Progenitor cell of endocrine pancreas (in vitro differentiated cells): ENCODE measurements at regions not wholly inside any gene's neighbourhood (a gene's known extent, or its start where the extent isn't known, plus 50 kb on each side); places are given as distances from the start of the nearest gene placed in this dataset.
A peak's percentile ranks its signal among the peaks of the same experiment; 100 is the strongest.

Experiments
- DNase-seq: peaks from one replicate; pipeline ENCODE4 v3.0.0; 2021; ENCODE audit warnings: low spot score; ENCODE audit not compliant: unreplicated experiment
- H3K27ac Mint-ChIP-seq: 2 replicates; pipeline ENCODE4 v1.8.0; 2021; ENCODE audit warnings: mild to moderate bottlenecking, moderate library complexity, mixed read lengths
- H3K27me3 Mint-ChIP-seq: 2 replicates; pipeline ENCODE4 v1.8.0; 2021; ENCODE audit warnings: mixed read lengths
- H3K36me3 Mint-ChIP-seq: 2 replicates; pipeline ENCODE4 v1.8.0; 2022; ENCODE audit warnings: mixed read lengths; ENCODE audit not compliant: insufficient read depth
- H3K4me1 Mint-ChIP-seq: 2 replicates; pipeline ENCODE4 v1.8.0; 2021; ENCODE audit warnings: low read depth, mixed read lengths
- H3K4me3 Mint-ChIP-seq: 2 replicates; pipeline ENCODE4 v1.8.0; 2021; ENCODE audit warnings: low read depth, mild to moderate bottlenecking, moderate library complexity, mixed read lengths
- H3K9me3 Mint-ChIP-seq: 2 replicates; pipeline ENCODE4 v1.8.0; 2021; ENCODE audit warnings: low read depth, mixed read lengths
- CTCF ChIP-seq: fragments of 200-600 bp; sonication (generic); IDR thresholded peaks from one replicate; pipeline ENCODE4 v1.5.0; 2021; ENCODE audit warnings: antibody characterized with exemption, mild to moderate bottlenecking; ENCODE audit not compliant: unreplicated experiment

- peaks cover 22% of the 10 kb centered on the region for H3K27me3 Mint-ChIP-seq
- no peaks in the 10 kb centered on the region for H3K36me3 Mint-ChIP-seq
- H3K4me3 Mint-ChIP-seq = no peak overlapping the region
- no peak for DNase-seq
- TF ChIP-seq CTCF = peak; percentile 14
- H3K4me1 Mint-ChIP-seq = no peaks in the 10 kb centered on the region
- H3K27ac Mint-ChIP-seq = no peak overlapping the region
- no peaks in the 10 kb centered on the region for H3K9me3 Mint-ChIP-seq
Observed at GRCh38 chr2:116098049-116098448, 1655.6 kb downstream of the DPP10 start.

DNA sequence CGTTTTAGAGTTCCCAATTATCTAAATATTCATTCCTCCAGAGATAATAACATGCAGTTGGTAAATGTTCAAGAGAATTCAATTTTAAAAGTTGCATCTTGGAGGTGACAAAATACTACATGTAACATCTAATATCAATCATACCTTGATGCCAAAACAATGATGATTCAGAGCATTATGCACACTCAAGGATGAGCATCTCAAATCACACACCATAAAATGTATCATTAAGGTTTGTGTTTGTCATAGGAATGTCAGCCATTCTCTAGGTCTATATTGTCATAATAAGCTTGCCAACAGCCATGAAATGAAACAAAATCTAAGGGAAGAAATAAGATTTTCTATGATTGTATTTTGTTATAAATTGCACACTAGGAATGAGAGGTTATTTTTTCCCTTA lies 1667.0 kb downstream of the DPP10 start:
- no peak overlapping the region for H3K27ac Mint-ChIP-seq
- H3K36me3 Mint-ChIP-seq = no peaks in the 10 kb centered on the region
- no peak for DNase-seq
- no peak for TF ChIP-seq CTCF
- no peak overlapping the region for H3K4me3 Mint-ChIP-seq
- H3K4me1 Mint-ChIP-seq = peaks cover 9% of the 10 kb centered on the region
- H3K27me3 Mint-ChIP-seq = peaks cover 37% of the 10 kb centered on the region
- peaks cover 9% of the 10 kb centered on the region for H3K9me3 Mint-ChIP-seq

GRCh38 chr2:116117845-116118244 lies 1675.4 kb downstream of the DPP10 start:
- no peak for TF ChIP-seq CTCF
- peaks cover 16% of the 10 kb centered on the region for H3K4me1 Mint-ChIP-seq
- no peaks in the 10 kb centered on the region for H3K36me3 Mint-ChIP-seq
- H3K4me3 Mint-ChIP-seq = no peak overlapping the region
- H3K27ac Mint-ChIP-seq = no peak overlapping the region
- peaks cover 17% of the 10 kb centered on the region for H3K9me3 Mint-ChIP-seq
- no peak for DNase-seq
- peaks cover 15% of the 10 kb centered on the region for H3K27me3 Mint-ChIP-seq

DNA sequence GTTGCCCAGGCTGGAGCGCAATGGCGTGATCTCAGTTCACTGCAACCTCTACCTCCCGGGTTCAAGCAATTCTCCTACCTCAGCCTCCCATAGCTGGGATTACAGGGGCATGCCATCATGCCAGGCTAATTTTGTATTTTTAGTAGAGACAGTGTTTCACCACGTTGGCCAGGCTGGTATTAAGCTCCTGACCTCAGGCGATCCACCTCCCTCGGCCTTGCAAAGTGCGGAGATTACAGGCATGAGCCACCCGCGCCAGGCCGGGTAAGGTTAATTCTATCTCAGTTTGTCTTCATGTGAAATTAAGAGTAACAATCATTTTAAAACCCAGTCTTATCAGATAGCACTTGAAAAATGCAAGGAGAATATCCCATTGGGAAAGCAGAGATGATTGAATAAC lies 1681.7 kb upstream of the DDX18 start:
- H3K36me3 Mint-ChIP-seq = no peaks in the 10 kb centered on the region
- no peaks in the 10 kb centered on the region for H3K27me3 Mint-ChIP-seq
- no peak for DNase-seq
- H3K4me3 Mint-ChIP-seq = no peak overlapping the region
- H3K4me1 Mint-ChIP-seq = peaks cover 2% of the 10 kb centered on the region
- no peak overlapping the region for H3K27ac Mint-ChIP-seq
- no peaks in the 10 kb centered on the region for H3K9me3 Mint-ChIP-seq
- no peak for TF ChIP-seq CTCF

GRCh38 chr2:116133381-116133942 lies 1681.0 kb upstream of the DDX18 start:
- no peaks in the 10 kb centered on the region for H3K27me3 Mint-ChIP-seq
- H3K9me3 Mint-ChIP-seq = no peaks in the 10 kb centered on the region
- H3K36me3 Mint-ChIP-seq = no peaks in the 10 kb centered on the region
- DNase-seq = no peak
- H3K4me1 Mint-ChIP-seq = peaks cover 2% of the 10 kb centered on the region
- H3K27ac Mint-ChIP-seq = no peak overlapping the region
- H3K4me3 Mint-ChIP-seq = no peak overlapping the region
- TF ChIP-seq CTCF = no peak
